ENCODE measurements at regions not wholly inside any gene's neighbourhood (a gene's known extent, or its start where the extent isn't known, plus 50 kb on each side); places are given as distances from the start of the nearest gene placed in this dataset.

DNA sequence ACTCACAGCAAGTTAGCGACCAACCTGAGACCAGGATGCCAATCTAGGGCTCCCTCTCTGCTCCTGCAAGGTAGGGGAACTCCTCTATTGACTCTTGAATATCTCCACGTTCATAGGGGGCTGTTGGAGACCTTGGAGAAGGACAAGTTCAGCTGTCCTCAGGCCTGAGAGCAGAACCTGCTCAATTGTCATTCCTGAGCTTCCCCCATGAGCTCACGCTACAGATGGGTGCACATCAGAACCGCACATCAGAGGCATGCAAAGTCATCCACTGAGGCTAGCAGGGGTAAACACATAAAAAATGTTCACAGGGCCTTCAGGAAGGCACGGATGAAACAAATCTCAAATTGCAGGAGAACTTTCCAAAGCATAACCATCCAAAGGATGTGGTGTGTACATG, 168.8 kb upstream of the ZNF507 start:
- FAIRE-seq (no peak), DNase-seq (peak in 1 of 5 donors; percentile 1)
- Histone ChIP-seq H3K27me3 (ENCODE audit: control insufficient read depth, insufficient read depth, low read length) (no peaks in the 10 kb centered on the region), H3K4me1 (ENCODE audit: control insufficient read depth in 2 of 3, insufficient read depth in 2 of 3, low read depth in 1 of 3, low read length in 3 of 3) (no peaks in the 10 kb centered on the region), H3K9ac (ENCODE audit: low read length in 3 of 3) (no peak overlapping the region), H3K27ac (ENCODE audit: low read depth in 2 of 2, low read length in 2 of 2) (no peak overlapping the region), H3K36me3 (ENCODE audit: control insufficient read depth in 2 of 3, insufficient read depth in 3 of 3, low read length in 3 of 3) (no peaks in the 10 kb centered on the region), H3K4me3 (ENCODE audit: low read length in 3 of 3) (no peak overlapping the region), H3K9me3 (ENCODE audit: control insufficient read depth in 2 of 3, insufficient read depth in 1 of 3, low read length in 3 of 3) (no peaks in the 10 kb centered on the region)
- intact Hi-C loops (cut with DNase I): no loop called here
- TF ChIP-seq, protein P1, sequence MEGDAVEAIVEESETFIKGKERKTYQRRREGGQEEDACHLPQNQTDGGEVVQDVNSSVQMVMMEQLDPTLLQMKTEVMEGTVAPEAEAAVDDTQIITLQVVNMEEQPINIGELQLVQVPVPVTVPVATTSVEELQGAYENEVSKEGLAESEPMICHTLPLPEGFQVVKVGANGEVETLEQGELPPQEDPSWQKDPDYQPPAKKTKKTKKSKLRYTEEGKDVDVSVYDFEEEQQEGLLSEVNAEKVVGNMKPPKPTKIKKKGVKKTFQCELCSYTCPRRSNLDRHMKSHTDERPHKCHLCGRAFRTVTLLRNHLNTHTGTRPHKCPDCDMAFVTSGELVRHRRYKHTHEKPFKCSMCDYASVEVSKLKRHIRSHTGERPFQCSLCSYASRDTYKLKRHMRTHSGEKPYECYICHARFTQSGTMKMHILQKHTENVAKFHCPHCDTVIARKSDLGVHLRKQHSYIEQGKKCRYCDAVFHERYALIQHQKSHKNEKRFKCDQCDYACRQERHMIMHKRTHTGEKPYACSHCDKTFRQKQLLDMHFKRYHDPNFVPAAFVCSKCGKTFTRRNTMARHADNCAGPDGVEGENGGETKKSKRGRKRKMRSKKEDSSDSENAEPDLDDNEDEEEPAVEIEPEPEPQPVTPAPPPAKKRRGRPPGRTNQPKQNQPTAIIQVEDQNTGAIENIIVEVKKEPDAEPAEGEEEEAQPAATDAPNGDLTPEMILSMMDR (IDR thresholded peaks at IDR 0.05; ENCODE audit: borderline replicate concordance, extremely low read depth, insufficient read depth): no peak

DNA sequence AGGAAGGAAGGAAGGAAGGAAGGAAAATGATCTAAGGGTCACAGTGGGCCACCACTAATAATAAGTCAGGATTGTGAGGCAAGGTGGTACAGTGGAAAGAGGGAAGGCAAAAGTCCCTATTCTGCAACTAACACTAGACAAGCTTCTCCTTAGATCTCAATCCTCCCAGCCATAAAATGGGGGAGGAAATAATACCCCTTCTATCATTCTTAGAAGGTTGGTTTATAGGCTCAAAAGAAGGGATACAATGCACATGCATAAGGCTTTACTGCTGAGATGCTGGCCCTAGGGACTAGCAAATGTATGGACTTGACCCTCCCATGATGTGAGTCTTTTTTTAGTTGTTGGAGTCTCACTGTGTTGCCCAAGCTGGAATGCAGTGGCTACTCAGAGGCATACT, 167.7 kb upstream of the ZNF507 start:
- H3K9me3 ChIP-seq (ENCODE audit: control insufficient read depth in 2 of 3, insufficient read depth in 1 of 3, low read length in 3 of 3): no peaks in the 10 kb centered on the region
- TF ChIP-seq, protein P1 (IDR thresholded peaks at IDR 0.05; ENCODE audit: borderline replicate concordance, extremely low read depth, insufficient read depth): no peak

GRCh38 chr19:32178401-32178800, 167.0 kb upstream of the ZNF507 start:
- Histone ChIP-seq H3K4me3 (ENCODE audit: low read length in 3 of 3) (no peak overlapping the region), H3K27me3 (ENCODE audit: control insufficient read depth, insufficient read depth, low read length) (no peaks in the 10 kb centered on the region), H3K27ac (ENCODE audit: low read depth in 2 of 2, low read length in 2 of 2) (no peak overlapping the region), H3K4me1 (ENCODE audit: control insufficient read depth in 2 of 3, insufficient read depth in 2 of 3, low read depth in 1 of 3, low read length in 3 of 3) (no peaks in the 10 kb centered on the region), H3K36me3 (ENCODE audit: control insufficient read depth in 2 of 3, insufficient read depth in 3 of 3, low read length in 3 of 3) (no peaks in the 10 kb centered on the region), H3K9me3 (ENCODE audit: control insufficient read depth in 2 of 3, insufficient read depth in 1 of 3, low read length in 3 of 3) (no peaks in the 10 kb centered on the region), H3K9ac (ENCODE audit: low read length in 3 of 3) (no peak overlapping the region)
- no peak for FAIRE-seq
- no peak for DNase-seq
- intact Hi-C loops (cut with DNase I): no loop called here
- TF ChIP-seq, protein P1 (IDR thresholded peaks at IDR 0.05; ENCODE audit: borderline replicate concordance, extremely low read depth, insufficient read depth): no peak

More for the DNA sequence above, 167.7 kb upstream of the ZNF507 start:
- Histone ChIP-seq H3K4me3 (ENCODE audit: low read length in 3 of 3) (no peak overlapping the region), H3K4me1 (ENCODE audit: control insufficient read depth in 2 of 3, insufficient read depth in 2 of 3, low read depth in 1 of 3, low read length in 3 of 3) (no peaks in the 10 kb centered on the region), H3K27me3 (ENCODE audit: control insufficient read depth, insufficient read depth, low read length) (no peaks in the 10 kb centered on the region), H3K36me3 (ENCODE audit: control insufficient read depth in 2 of 3, insufficient read depth in 3 of 3, low read length in 3 of 3) (no peaks in the 10 kb centered on the region), H3K9ac (ENCODE audit: low read length in 3 of 3) (no peak overlapping the region), H3K27ac (ENCODE audit: low read depth in 2 of 2, low read length in 2 of 2) (no peak overlapping the region)
- FAIRE-seq (no peak), DNase-seq (no peak)
- intact Hi-C loops (cut with DNase I): no loop called here

DNA sequence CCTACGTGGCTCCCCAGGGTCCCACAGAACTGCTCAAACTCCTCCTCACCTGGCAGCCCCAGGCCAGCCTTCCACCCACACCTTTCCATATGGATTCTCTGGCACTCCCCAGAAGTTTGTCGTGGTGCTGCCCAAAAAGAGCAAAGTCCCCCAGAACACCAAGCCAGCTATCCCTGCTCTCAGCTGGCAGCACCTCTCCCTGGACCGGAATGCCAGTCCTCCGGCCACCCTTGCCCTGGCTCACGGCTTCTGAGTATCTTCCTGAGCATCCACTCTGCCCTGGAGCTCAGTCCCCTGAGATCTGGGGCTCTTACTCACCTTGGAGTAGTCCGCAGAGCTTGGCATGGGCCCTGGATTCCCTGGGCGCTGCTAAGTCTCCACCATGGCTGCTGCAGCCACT, 166.5 kb upstream of the ZNF507 start:
- FAIRE-seq (no peak), DNase-seq (no peak)
- TF ChIP-seq, protein P1 (IDR thresholded peaks at IDR 0.05; ENCODE audit: borderline replicate concordance, extremely low read depth, insufficient read depth): no peak
- intact Hi-C loops (cut with DNase I): no loop called here
- Histone ChIP-seq H3K27ac (ENCODE audit: low read depth in 2 of 2, low read length in 2 of 2) (no peak overlapping the region), H3K9ac (ENCODE audit: low read length in 3 of 3) (no peak overlapping the region), H3K27me3 (ENCODE audit: control insufficient read depth, insufficient read depth, low read length) (no peaks in the 10 kb centered on the region), H3K4me3 (ENCODE audit: low read length in 3 of 3) (no peak overlapping the region), H3K4me1 (ENCODE audit: control insufficient read depth in 2 of 3, insufficient read depth in 2 of 3, low read depth in 1 of 3, low read length in 3 of 3) (no peaks in the 10 kb centered on the region), H3K36me3 (ENCODE audit: control insufficient read depth in 2 of 3, insufficient read depth in 3 of 3, low read length in 3 of 3) (no peaks in the 10 kb centered on the region), H3K9me3 (ENCODE audit: control insufficient read depth in 2 of 3, insufficient read depth in 1 of 3, low read length in 3 of 3) (no peaks in the 10 kb centered on the region)

Measured in kidney (tissue), 13 donors.